Heart left ventricle (tissue), 16 donors: ENCODE measurements at regions not wholly inside any gene's neighbourhood (a gene's known extent, or its start where the extent isn't known, plus 50 kb on each side); places are given as distances from the start of the nearest gene placed in this dataset.

Experiments
- ATAC-seq, 4 donors: fragments of 200-7000 bp; cut with Tn5 transposase; one replicate each; pipeline ENCODE4 v1.9.1; 2020 to 2022; ENCODE audit warnings: moderate library complexity in 4 of 4, mild to moderate bottlenecking in 3 of 4, moderate number of reproducible peaks in 1 of 4
- DNase-seq, 5 donors: peaks; one replicate each; pipeline ENCODE4 v3.0.0-alpha.2; 2020
- H3K27ac ChIP-seq, 12 donors: fragments of 200-600 bp; sonication (generic) in 4 of 12; one replicate each; pipeline versions ENCODE4 v1.5.0 to v1.8.0; 2016 to 2022; ENCODE audit warnings: mild to moderate bottlenecking in 2 of 12
- H3K27me3 ChIP-seq, 9 donors: fragments of 200-600 bp; sonication (generic) in 2 of 9; one replicate each; pipeline versions ENCODE4 v1.5.1 to v1.8.0; 2016 to 2022; ENCODE audit warnings: mild to moderate bottlenecking in 3 of 9
- H3K36me3 ChIP-seq, 9 donors: fragments of 200-600 bp; sonication (generic) in 2 of 9; one replicate each; pipeline versions ENCODE4 v1.5.0 to v1.8.0; 2018 to 2022; ENCODE audit warnings: mild to moderate bottlenecking in 2 of 9
- H3K4me1 ChIP-seq, 12 donors: fragments of 200-600 bp; sonication (generic) in 4 of 12; one replicate each; pipeline versions ENCODE4 v1.5.0 to v1.8.0; 2016 to 2022; ENCODE audit warnings: mild to moderate bottlenecking in 3 of 12
- H3K4me3 ChIP-seq, 12 donors: fragments of 200-600 bp; sonication (generic) in 4 of 12; one replicate each; pipeline versions ENCODE4 v1.5.0 to v1.8.0; 2017 to 2022; ENCODE audit warnings: mild to moderate bottlenecking in 9 of 12, moderate library complexity in 4 of 12
- H3K9me3 ChIP-seq, 12 donors: fragments of 200-600 bp; sonication (generic) in 4 of 12; one replicate each; pipeline versions ENCODE4 v1.5.0 to v1.8.0; 2016 to 2022; ENCODE audit warnings: mild to moderate bottlenecking in 1 of 12
- POLR2A ChIP-seq, 2 donors: fragments of 450-650 bp; IDR thresholded peaks; one replicate each; pipeline ENCODE4 v1.6.1; 2017; ENCODE audit warnings: antibody characterized with exemption in 2 of 2, mild to moderate bottlenecking in 2 of 2, moderate library complexity in 2 of 2
- WGBS, 4 donors: extraction: QIAGEN DNeasy Blood & Tissue Kit in 2 of 4; methylation state at CpG; one replicate each; pipeline versions ENCODE4 v1.1.5 to v1.1.7; 2013 to 2018; 5-methylcytosine and 5-hydroxymethylcytosine counted together
- intact Hi-C, 10 donors: fragments of 100-400 bp; cut with DNase I; formaldehyde crosslinking; loops; one replicate each; pipeline versions ENCODE4 v1.11.1 to v1.14.2; 2022
- TF ChIP-seq, protein P1 (sequence below), 12 donors: fragments of 200-600 bp; sonication (generic) in 4 of 12; IDR thresholded peaks; one replicate each; pipeline versions ENCODE4 v1.5.0 to v1.8.0; 2018 to 2022; ENCODE audit warnings: antibody characterized with exemption in 12 of 12, mild to moderate bottlenecking in 5 of 12
- donor health status: ischemic (EF 13 %, LVEDD 7.1; RV severe dilation, severe dysfunction).
- donor health status: healthy with polysubstance abuse.
- donor health status: DM: no; HTN: yes; CAD: no.
- donor health status: DM: no; HTN: no; CAD: no.
- donor health status: ischemic (EF 25% LVEDD 6.9; RV normal size, moderate dysfunction).
- donor health status: ischemic (EF 25% LVEDD 5.7; RV mildly dilated, moderate dysfunction).
- donor health status: healthy.
- donor health status: DM: yes; HTN: yes; CAD: no.
- donor health status: ischemic (EF 35%, LVEDD 5.7; RV mildly dilated, moderate dysfunction).
- donor health status: nonischemic (EF 11% LVEDD 7.7; RV severe dilation, severe dysfunction).
- donor health status: DM: yes; HTN: yes; CAD: no.
- donor health status: PGD.
- donor health status: ischemic (EF 29% LVEDD 5.4; RV normal size, mild dysfunction).
- donor health status: nonischemic (EF 23%, LVEDD 6.1; RV moderate dilation, normal function).

GRCh38 chr9:120198027-120198426 is 381.9 kb downstream of the CDK5RAP2 start:
- no peak for DNase-seq
- TF ChIP-seq, protein P1, sequence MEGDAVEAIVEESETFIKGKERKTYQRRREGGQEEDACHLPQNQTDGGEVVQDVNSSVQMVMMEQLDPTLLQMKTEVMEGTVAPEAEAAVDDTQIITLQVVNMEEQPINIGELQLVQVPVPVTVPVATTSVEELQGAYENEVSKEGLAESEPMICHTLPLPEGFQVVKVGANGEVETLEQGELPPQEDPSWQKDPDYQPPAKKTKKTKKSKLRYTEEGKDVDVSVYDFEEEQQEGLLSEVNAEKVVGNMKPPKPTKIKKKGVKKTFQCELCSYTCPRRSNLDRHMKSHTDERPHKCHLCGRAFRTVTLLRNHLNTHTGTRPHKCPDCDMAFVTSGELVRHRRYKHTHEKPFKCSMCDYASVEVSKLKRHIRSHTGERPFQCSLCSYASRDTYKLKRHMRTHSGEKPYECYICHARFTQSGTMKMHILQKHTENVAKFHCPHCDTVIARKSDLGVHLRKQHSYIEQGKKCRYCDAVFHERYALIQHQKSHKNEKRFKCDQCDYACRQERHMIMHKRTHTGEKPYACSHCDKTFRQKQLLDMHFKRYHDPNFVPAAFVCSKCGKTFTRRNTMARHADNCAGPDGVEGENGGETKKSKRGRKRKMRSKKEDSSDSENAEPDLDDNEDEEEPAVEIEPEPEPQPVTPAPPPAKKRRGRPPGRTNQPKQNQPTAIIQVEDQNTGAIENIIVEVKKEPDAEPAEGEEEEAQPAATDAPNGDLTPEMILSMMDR (IDR thresholded peaks at IDR 0.05): no peak
- no peak for TF ChIP-seq POLR2A (IDR thresholded peaks at IDR 0.05)
- Histone ChIP-seq H3K4me1 (no peaks in the 10 kb centered on the region), H3K36me3 (no peaks in the 10 kb centered on the region), H3K4me3 (no peak overlapping the region), H3K27me3 (peaks cover 0 to 6% (median 0%) of the 10 kb centered on the region in 9 donors), H3K9me3 (no peaks in the 10 kb centered on the region), H3K27ac (no peak overlapping the region)
- 77 to 85% (median 79%) methylated on average over 3 of the region's 3 CpGs for WGBS, 4 donors
- no peak for ATAC-seq
- intact Hi-C loops: no loop called here

DNA sequence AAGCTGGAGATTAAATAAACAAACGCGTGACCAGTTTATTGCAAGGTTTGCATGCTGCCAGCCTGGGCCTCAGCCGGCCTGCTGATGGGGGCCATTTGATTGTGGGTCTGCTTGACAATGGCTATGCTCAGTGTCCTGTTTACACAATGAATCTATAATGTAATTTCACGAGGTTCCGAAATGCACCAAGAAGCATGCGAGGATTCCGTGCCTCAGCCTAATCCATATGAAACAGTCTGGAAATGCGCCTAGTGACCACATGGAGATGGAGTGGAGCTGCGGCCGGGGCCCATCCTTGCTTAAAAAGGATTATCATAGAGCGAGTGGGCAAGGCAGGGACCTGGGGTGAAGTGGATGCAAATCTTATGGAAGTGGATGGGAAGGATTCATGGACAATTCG is 382.4 kb downstream of the CDK5RAP2 start:
- Histone ChIP-seq H3K27me3 (peaks cover 0 to 6% (median 0%) of the 10 kb centered on the region in 9 donors), H3K27ac (no peak overlapping the region), H3K9me3 (no peaks in the 10 kb centered on the region), H3K4me1 (no peaks in the 10 kb centered on the region), H3K4me3 (no peak overlapping the region), H3K36me3 (no peaks in the 10 kb centered on the region)
- TF ChIP-seq POLR2A (IDR thresholded peaks at IDR 0.05): no peak
- TF ChIP-seq, protein P1 (IDR thresholded peaks at IDR 0.05): no peak
- 65 to 76% (median 70%) methylated on average over 12 of the region's 12 CpGs for WGBS, 4 donors
- intact Hi-C loops: no loop called here
- no peak for DNase-seq
- ATAC-seq: no peak

- no peaks in the 10 kb centered on the region for H3K4me1 ChIP-seq
- H3K4me3 ChIP-seq: no peak overlapping the region
- H3K36me3 ChIP-seq: no peaks in the 10 kb centered on the region
- ATAC-seq (no peak), DNase-seq (no peak)
- no peak for TF ChIP-seq POLR2A (IDR thresholded peaks at IDR 0.05)
- TF ChIP-seq, protein P1 (IDR thresholded peaks at IDR 0.05): no peak
- 62 to 70% (median 65%) methylated on average over 3 of the region's 3 CpGs for WGBS, 4 donors
- no peak overlapping the region for H3K27ac ChIP-seq
- H3K27me3 ChIP-seq: peaks cover 0 to 13% (median 0%) of the 10 kb centered on the region in 9 donors
- no peaks in the 10 kb centered on the region for H3K9me3 ChIP-seq
- intact Hi-C loops: no loop called here
These were observed 388.8 kb downstream of the CDK5RAP2 start for GRCh38 chr9:120191141-120191540.

GRCh38 chr9:120187758-120188157 is 392.2 kb downstream of the CDK5RAP2 start:
- no peaks in the 10 kb centered on the region for H3K36me3 ChIP-seq
- TF ChIP-seq, protein P1 (IDR thresholded peaks at IDR 0.05): no peak
- TF ChIP-seq POLR2A (IDR thresholded peaks at IDR 0.05): no peak
- H3K27ac ChIP-seq: no peak overlapping the region
- DNase-seq (no peak), ATAC-seq (no peak)
- 57 to 64% (median 59%) methylated on average over 8 of the region's 8 CpGs for WGBS, 4 donors
- intact Hi-C loops: no loop called here
- peaks cover 0 to 9% (median 0%) of the 10 kb centered on the region in 9 donors for H3K27me3 ChIP-seq
- no peaks in the 10 kb centered on the region for H3K9me3 ChIP-seq
- H3K4me1 ChIP-seq: no peaks in the 10 kb centered on the region
- no peak overlapping the region for H3K4me3 ChIP-seq
